Endothelial cell of umbilical vein (primary cell): ENCODE measurements at regions not wholly inside any gene's neighbourhood (a gene's known extent, or its start where the extent isn't known, plus 50 kb on each side); places are given as distances from the start of the nearest gene placed in this dataset.

ENCODE experiments used
- BruUV-seq: library from RNA; stranded (reverse); fragments of 400-500 nt; replicated peaks from 2 replicates; lab custom pipeline; 2021; lab: Mats Ljungman, UMichigan
- CTCF ChIA-PET: fragments of 300-600, 350-600 bp; sonication (Branson Sonifier 250); formaldehyde crosslinking; loops from one replicate; lab custom pipeline; 2021; ENCODE audit warnings: antibody characterized with exemption, inconsistent platforms; lab: Charles Lee
- POLR2A ChIA-PET: fragments of 300-600, 350-600 bp; sonication (Branson Sonifier 250); formaldehyde crosslinking; loops from one replicate; lab custom pipeline; 2021; ENCODE audit warnings: antibody characterized with exemption, inconsistent platforms; lab: Charles Lee
- DNase-seq: peaks from one replicate; pipeline ENCODE4 v3.0.0-alpha.2; 2011; ENCODE audit warnings: low read depth, low spot score
- FAIRE-seq: peaks from 2 replicates; lab custom pipeline; 2011; peaks lifted over from hg19 to GRCh38; lab: Jason Lieb, UNC
- H2AFZ ChIP-seq: 2 replicates; pipeline ENCODE4 v1.6.0; 2012; ENCODE audit warnings: low read depth, low read length, control low read depth, inconsistent platforms
- H3K27ac ChIP-seq: 2 replicates; pipeline ENCODE4 v1.5.1; 2011; ENCODE audit warnings: low read depth, mild to moderate bottlenecking, control low read depth, low read length, moderate library complexity; ENCODE audit not compliant: insufficient read depth
- H3K27me3 ChIP-seq, 2 experiments: 2 replicates each; pipeline versions ENCODE4 v1.6.0 to v1.6.1; 2011; ENCODE audit warnings: low read length in 2 of 2, mixed read lengths in 1 of 2; ENCODE audit not compliant: control insufficient read depth in 2 of 2, insufficient read depth in 2 of 2
- H3K36me3 ChIP-seq, 2 experiments: 2 replicates in 1 of 2; 3 replicates in 1 of 2; pipeline ENCODE4 v1.5.1; 2011; ENCODE audit warnings: low read length in 2 of 2, mild to moderate bottlenecking in 1 of 2, moderate library complexity in 1 of 2; ENCODE audit not compliant: control insufficient read depth in 2 of 2, insufficient read depth in 2 of 2; ENCODE audit errors: extremely low read depth in 1 of 2
- H3K4me1 ChIP-seq: 3 replicates; pipeline ENCODE4 v1.5.1; 2011; ENCODE audit warnings: mild to moderate bottlenecking, low read length; ENCODE audit not compliant: control insufficient read depth, insufficient read depth; ENCODE audit errors: extremely low read depth
- H3K4me2 ChIP-seq: 2 replicates; pipeline ENCODE4 v1.6.1; 2011; ENCODE audit warnings: low read length, control low read depth, mixed read lengths; ENCODE audit not compliant: insufficient read depth
- H3K4me3 ChIP-seq, 3 experiments: fragments of 200-600 bp in 1 of 3; sonication (generic), shearing (Covaris generic) in 1 of 3; replicated peaks in 1 of 3; 2 replicates each; pipeline ENCODE4 v1.5.1; 2011 to 2016; ENCODE audit warnings: control low read depth in 3 of 3, low read length in 3 of 3, mild to moderate bottlenecking in 2 of 3, inconsistent platforms in 1 of 3, low read depth in 1 of 3, moderate library complexity in 1 of 3; ENCODE audit not compliant: insufficient read depth in 1 of 3
- H3K79me2 ChIP-seq: 2 replicates; pipeline ENCODE4 v1.6.0; 2012; ENCODE audit warnings: low read length, inconsistent platforms; ENCODE audit not compliant: control insufficient read depth, insufficient read depth
- H3K9ac ChIP-seq: replicated peaks from 2 replicates; pipeline ENCODE3; 2011; ENCODE audit warnings: low read length, control low read depth; ENCODE audit not compliant: insufficient read depth; ENCODE audit errors: extremely low read depth
- H3K9me1 ChIP-seq: replicated peaks from 3 replicates; pipeline ENCODE4 v1.6.0; 2011; ENCODE audit warnings: mild to moderate bottlenecking, low read length; ENCODE audit not compliant: control insufficient read depth, insufficient read depth; ENCODE audit errors: extremely low read depth
- H3K9me3 ChIP-seq: replicated peaks from 2 replicates; pipeline ENCODE4 v1.5.1; 2012; ENCODE audit warnings: low read length, inconsistent platforms; ENCODE audit not compliant: control insufficient read depth, insufficient read depth
- H4K20me1 ChIP-seq: replicated peaks from 2 replicates; pipeline ENCODE3; 2011; ENCODE audit warnings: mild to moderate bottlenecking, low read length; ENCODE audit not compliant: control insufficient read depth, insufficient read depth; ENCODE audit errors: extremely low read depth
- EZH2 ChIP-seq: IDR thresholded peaks from 2 replicates; pipeline ENCODE4 v1.6.1; 2012; ENCODE audit warnings: borderline replicate concordance, low read depth, mild to moderate bottlenecking, moderate library complexity, low read length, inconsistent platforms; ENCODE audit not compliant: severe bottlenecking
- FOS ChIP-seq: IDR thresholded peaks from 2 replicates; pipeline ENCODE4 v1.6.1; 2011; ENCODE audit warnings: mild to moderate bottlenecking, low read length, moderate library complexity, borderline replicate concordance; ENCODE audit not compliant: insufficient read depth
- GATA2 ChIP-seq: IDR thresholded peaks from 2 replicates; pipeline ENCODE4 v1.7.0; 2011; ENCODE audit warnings: low read depth, mild to moderate bottlenecking, moderate library complexity, mixed read lengths, low read length; ENCODE audit not compliant: insufficient read length, insufficient read depth
- JUN ChIP-seq: IDR thresholded peaks from 2 replicates; pipeline ENCODE4 v1.6.1; 2011; ENCODE audit warnings: borderline replicate concordance, low read depth; ENCODE audit not compliant: insufficient read length, insufficient read depth
- MYC ChIP-seq: IDR thresholded peaks from one replicate; pipeline ENCODE4 v1.6.1; 2011; ENCODE audit warnings: mild to moderate bottlenecking, low read depth, low read length
- POLR2A ChIP-seq: IDR thresholded peaks from 2 replicates; pipeline ENCODE4 v1.6.1; 2012; ENCODE audit warnings: low read depth, mild to moderate bottlenecking, control low read depth, low read length
- POLR2AphosphoS5 ChIP-seq: IDR thresholded peaks from 2 replicates; pipeline ENCODE4 v1.6.1; 2012; ENCODE audit warnings: low read depth, mild to moderate bottlenecking, control low read depth, low read length, moderate library complexity; ENCODE audit not compliant: insufficient read depth
- dilution Hi-C: fragments of 300-500 bp; cut with MboI; formaldehyde crosslinking; loops from one replicate; pipeline ENCODE4 v1.15.0; 2019; ENCODE audit warnings: low sequenced_read_pairs; ENCODE audit not compliant: extremely low pct_ligation_motif_present
- intact Hi-C: fragments of 100-400 bp; cut with micrococcal nuclease; formaldehyde crosslinking; loops from one replicate; pipeline ENCODE4 v1.10.0; 2022
- TF ChIP-seq, protein P1 (sequence below), 2 donors: IDR thresholded peaks; 1 replicate in 1 of 2; 2 replicates in 1 of 2; pipeline ENCODE4 v1.5.1; 2011; ENCODE audit warnings: low read length in 2 of 2, mild to moderate bottlenecking in 2 of 2, moderate library complexity in 2 of 2, control low read depth in 1 of 2, inconsistent platforms in 1 of 2, low read depth in 1 of 2; ENCODE audit not compliant: insufficient read depth in 1 of 2; ENCODE audit errors: extremely low read depth in 1 of 2
- TF ChIP-seq, protein P2 (sequence below): IDR thresholded peaks from 2 replicates; pipeline ENCODE4 v1.6.1; 2011; ENCODE audit not compliant: insufficient read depth, insufficient read length

DNA sequence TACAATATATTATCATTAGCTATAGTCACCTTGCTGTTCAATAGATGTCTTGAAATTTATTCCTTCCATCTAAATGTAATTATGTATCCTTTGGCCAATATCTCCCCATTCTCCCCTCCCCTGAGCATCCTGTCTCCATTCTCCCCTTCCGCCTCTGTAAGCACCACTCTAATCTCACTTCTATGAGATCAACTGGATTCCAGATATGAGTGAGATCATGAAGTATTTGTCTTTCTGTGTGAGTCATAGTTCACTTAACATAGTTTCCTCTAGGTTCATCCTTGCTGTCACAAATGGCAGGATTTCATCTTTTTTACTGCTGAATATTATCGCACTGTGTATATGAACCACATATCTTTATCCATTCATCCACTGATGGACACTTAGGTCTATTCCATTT lies 148.8 kb upstream of the NDN start:
- intact Hi-C loops: no loop called here
- no peaks in the 10 kb centered on the region for H3K79me2 ChIP-seq
- CTCF ChIA-PET: no interaction called here

DNA sequence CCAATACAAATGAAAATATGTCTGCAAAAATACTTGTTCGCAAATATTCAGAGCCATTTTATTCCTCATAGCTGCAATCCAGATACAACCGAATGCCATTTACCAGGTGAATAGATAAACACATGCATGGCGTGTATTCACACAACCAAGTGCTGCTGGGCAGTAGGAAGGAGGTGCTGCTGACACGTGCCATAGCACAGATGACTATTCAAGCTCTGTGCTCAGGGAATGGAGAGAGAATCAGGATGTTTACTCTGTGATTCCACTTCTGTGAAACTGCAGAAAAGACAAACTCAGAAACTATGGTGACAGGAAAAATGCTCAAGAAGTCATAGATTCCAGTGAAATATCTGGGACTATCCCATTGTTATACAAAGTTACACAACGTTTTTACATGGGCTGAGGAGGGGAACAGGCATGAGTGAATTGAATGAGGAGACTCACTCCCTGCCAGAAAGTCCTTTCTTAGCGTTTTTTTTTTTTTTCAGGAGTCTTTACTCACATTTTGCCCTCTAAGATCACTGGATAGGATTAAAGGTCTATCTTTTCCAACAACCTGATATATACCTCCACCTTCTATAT lies 152.9 kb upstream of the NDN start:
- Histone ChIP-seq H3K27me3 (no peaks in the 10 kb centered on the region), H3K9me1 (no peaks in the 10 kb centered on the region), H3K36me3 (no peaks in the 10 kb centered on the region), H4K20me1 (no peaks in the 10 kb centered on the region), H3K9ac (no peak overlapping the region), H3K4me1 (no peaks in the 10 kb centered on the region), H2AFZ (no peak overlapping the region), H3K9me3 (peaks cover 3% of the 10 kb centered on the region), H3K4me3 (no peak overlapping the region), H3K27ac (no peak overlapping the region), H3K4me2 (no peak overlapping the region), H3K79me2 (no peaks in the 10 kb centered on the region)
- ChIA-PET POLR2A (no interaction called here), CTCF (no interaction called here)
- intact Hi-C loops (no loop called here), dilution Hi-C loops (no loop called here)
- DNase-seq: no peak
- no peak for FAIRE-seq
- no peak for TF ChIP-seq FOS
- TF ChIP-seq, protein P1, sequence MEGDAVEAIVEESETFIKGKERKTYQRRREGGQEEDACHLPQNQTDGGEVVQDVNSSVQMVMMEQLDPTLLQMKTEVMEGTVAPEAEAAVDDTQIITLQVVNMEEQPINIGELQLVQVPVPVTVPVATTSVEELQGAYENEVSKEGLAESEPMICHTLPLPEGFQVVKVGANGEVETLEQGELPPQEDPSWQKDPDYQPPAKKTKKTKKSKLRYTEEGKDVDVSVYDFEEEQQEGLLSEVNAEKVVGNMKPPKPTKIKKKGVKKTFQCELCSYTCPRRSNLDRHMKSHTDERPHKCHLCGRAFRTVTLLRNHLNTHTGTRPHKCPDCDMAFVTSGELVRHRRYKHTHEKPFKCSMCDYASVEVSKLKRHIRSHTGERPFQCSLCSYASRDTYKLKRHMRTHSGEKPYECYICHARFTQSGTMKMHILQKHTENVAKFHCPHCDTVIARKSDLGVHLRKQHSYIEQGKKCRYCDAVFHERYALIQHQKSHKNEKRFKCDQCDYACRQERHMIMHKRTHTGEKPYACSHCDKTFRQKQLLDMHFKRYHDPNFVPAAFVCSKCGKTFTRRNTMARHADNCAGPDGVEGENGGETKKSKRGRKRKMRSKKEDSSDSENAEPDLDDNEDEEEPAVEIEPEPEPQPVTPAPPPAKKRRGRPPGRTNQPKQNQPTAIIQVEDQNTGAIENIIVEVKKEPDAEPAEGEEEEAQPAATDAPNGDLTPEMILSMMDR (IDR thresholded peaks at IDR 0.05; ENCODE audit: extremely low read depth in 1 of 2, insufficient read depth in 1 of 2, low read depth in 1 of 2, low read length in 2 of 2): no peak
- TF ChIP-seq GATA2: no peak
- no peak for TF ChIP-seq JUN
- TF ChIP-seq, protein P2, sequence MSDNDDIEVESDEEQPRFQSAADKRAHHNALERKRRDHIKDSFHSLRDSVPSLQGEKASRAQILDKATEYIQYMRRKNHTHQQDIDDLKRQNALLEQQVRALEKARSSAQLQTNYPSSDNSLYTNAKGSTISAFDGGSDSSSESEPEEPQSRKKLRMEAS: no peak
- no peak for TF ChIP-seq POLR2AphosphoS5
- TF ChIP-seq MYC: no peak
- TF ChIP-seq EZH2: no peak
- no peak for TF ChIP-seq POLR2A
- no TSS peak for BruUV-seq

More for the DNA sequence above, 148.8 kb upstream of the NDN start:
- DNase-seq (no peak), FAIRE-seq (no peak)
- no TSS peak for BruUV-seq
- POLR2A ChIA-PET: no interaction called here
- no peaks in the 10 kb centered on the region for H3K36me3 ChIP-seq
- dilution Hi-C loops: no loop called here
- H4K20me1 ChIP-seq: no peaks in the 10 kb centered on the region
- H2AFZ ChIP-seq: no peak overlapping the region
- H3K4me3 ChIP-seq: no peak overlapping the region
- no peak overlapping the region for H3K27ac ChIP-seq
- no peak overlapping the region for H3K4me2 ChIP-seq
- no peaks in the 10 kb centered on the region for H3K27me3 ChIP-seq
- TF ChIP-seq POLR2A: no peak
- no peaks in the 10 kb centered on the region for H3K4me1 ChIP-seq
- H3K9me1 ChIP-seq: no peaks in the 10 kb centered on the region
- peaks cover 3% of the 10 kb centered on the region for H3K9me3 ChIP-seq
- H3K9ac ChIP-seq: no peak overlapping the region
